HG03565 (cell line): ENCODE measurements at regions not wholly inside any gene's neighbourhood (a gene's known extent, or its start where the extent isn't known, plus 50 kb on each side); places are given as distances from the start of the nearest gene placed in this dataset.

ENCODE experiments used
- ATAC-seq: cut with Tn5 transposase; IDR thresholded peaks from one replicate; pipeline ENCODE4 v1.9.1; 2021; ENCODE audit warnings: mild to moderate bottlenecking, moderate library complexity; ENCODE audit not compliant: unreplicated experiment

DNA sequence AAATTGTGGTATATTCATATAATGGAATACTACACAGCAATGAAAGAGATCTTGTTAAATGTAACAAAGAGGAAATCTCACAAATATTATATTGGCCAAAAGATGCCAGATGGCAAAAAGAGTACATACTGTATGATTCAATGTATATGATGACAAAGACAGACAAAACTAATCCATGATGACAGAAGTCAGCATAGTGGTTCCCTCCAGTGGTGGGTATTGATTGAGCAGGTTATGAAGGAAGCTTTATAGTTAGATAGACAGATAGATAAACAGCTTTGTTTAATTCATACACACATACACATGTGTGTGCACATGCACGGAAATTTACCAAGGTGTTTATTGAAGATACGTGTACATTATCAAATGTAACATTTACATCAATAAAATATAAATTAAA, 74.4 kb upstream of the SMIM36 start:
- ATAC-seq, result no peak

DNA sequence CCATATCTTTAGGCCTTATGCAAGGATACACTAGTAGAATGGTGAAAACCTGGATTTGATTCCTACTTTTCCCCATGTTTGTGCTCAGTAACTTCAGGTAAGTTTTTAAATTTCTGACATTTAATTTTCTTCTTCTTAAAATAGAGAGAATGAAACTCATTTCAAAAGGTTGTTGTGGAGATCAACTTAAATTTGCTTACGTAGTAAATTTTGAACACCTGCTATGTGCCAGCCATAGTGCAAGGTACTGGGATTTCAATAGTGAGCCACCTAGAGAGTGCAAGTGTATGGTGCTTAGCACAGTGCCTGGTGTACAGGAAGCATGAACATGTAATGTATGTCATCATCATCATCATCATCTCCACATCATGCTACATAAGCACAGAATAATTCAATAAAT, 73.6 kb upstream of the SMIM36 start:
- ATAC-seq, result no peak

DNA sequence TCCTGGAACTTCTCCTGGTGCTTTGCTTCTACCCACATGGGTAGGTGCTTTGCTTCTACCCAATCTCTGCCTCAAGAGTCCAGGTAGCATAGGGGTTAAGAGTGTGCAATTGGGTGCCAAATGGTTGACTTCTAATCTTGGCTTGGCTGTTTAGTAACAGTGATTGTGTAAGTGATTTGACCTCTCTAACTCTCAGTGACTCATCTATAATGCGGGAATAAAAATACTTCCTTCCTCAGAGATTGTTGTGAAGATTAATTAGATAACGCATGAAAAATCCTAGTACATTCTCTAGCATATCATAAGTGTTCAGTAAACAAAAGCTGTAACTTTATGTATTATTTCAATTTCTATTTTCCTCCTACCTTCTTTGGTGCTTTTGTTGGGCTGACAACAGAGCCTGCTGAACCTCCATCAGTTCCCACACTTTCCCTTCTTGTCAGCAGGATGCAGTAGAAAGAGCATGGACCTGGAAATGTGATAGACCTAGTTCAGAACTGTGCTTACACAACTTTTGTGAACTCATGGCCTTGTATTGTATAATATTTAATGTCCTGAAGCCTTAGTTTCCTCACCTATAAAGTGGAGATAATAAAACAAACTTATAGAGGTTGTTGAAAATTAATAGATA, 72.9 kb upstream of the SMIM36 start:
- no peak for ATAC-seq

DNA sequence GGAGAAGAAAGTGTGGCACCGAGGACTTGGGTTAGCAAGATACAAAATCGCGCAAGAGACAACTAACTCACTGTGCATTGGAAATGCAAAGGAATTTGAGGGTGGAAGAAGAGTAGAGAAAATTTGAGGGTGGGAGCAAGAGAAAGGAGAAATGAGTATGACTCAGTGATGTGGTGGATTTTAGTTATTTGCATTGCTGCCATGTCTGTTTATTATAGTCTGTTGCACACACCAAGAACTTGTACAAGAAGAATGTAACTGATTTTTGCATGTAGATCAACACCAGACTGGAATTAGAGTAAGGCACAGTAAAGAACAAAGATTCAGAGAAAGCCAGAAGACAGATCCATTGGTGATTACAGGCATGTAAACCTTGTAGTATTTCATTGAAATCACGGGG, 71.6 kb upstream of the SMIM36 start:
- ATAC-seq, result no peak

DNA sequence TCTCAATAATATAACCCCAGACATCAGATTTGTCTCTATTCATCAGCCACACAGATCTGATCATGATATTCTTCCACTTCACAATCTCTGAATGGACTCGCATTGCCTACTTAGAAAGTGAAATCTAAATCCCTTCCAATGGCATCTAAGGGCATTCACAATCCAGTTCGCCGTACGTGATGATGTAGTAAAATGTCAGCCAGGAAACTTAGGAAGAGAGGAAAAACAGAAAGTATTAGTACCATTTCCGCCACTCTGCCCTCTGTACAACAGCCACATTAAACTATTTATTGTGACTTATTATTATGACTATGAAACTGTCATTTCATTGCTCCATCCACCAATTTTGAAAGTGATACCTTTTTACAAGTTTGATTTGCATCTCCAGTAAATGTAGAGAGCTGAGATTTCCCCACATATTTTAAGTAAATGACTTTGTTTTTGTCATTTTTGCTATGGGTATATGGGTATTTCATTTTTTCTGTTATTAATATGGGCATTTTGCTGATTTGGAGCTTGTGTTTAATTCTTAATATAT, 69.4 kb upstream of the SMIM36 start:
- peak; percentile 53 for ATAC-seq

DNA sequence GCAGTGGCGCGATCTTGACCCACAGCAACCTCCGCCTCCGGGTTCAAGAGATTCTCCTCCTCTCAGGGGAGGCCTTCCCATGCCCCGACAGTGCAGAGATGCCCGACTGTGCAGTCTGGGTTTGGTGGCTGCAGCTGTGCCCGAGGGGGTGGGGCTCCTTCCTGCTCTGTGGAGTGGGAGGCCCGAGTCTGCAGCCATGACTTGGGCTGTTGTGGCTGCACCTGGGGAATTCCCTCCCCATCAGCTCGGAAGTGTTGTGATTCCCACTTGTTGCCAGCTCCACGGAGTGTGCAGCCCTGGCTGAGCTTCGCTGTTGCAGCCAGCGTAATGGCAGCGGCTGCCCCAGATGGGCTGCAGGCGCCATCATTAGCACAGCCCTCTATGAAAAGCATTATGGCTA, 66.4 kb upstream of the SMIM36 start:
- no peak for ATAC-seq

DNA sequence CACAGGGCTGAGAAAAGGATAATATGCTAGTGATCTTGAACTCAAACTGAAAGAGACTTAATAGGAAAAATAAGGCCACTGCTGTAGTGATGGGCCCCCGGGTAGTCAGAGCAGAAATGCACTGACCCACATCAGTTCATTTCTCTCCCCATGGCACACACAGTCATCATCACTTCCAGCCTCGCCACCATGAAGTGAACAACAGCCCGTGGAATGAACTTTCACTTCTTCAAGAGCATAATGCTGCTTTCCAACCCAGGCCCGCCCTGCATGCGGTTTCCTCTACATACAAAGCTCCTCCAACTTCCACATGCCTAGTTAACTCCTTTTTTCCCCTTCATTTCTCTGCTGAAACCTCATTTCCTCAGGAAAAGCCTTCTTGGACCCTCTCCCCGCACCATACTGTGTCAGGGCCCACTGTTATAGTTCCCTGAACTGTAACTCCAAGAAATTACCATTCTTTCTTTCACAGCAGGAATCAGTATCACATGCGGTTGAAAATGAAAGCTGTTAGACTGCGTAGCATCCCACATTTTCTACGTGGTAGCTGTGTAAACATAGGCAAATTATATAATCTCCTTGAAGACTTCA, 65.8 kb upstream of the SMIM36 start:
- ATAC-seq, result peak; percentile 63

DNA sequence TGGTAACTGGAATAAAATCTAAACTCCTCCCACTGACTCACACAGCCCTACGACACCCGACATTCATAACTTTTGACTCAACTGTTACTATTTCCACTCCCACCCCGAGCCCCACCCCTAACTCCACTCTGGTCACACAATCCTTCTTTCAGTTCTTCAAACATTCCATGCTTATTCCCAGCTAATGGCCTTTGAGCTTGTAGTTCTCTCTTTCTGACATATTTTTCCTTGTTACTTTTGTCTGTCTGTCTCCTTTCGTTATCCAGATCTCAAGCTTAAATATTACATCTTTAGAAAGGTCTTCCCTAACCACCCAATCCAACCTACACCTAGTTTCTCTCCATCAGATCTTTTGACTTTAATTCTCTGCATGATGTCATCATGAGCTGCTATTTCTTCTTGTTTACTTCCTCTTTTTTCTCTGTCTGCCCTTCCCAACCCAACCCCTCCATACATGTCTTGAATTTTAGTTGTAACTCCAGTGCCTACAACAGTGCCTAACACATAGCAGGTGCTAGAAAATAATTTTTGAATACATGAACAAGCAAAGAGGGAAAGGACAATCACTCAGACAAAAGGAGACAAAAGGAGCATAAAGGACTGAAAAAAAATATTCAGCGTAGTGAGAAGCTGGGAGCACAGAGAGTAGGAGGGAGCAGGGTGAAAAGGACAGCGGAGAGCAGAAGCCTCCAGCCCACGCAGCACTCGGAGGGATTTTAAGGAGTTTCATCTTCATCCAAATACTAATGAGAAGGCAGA, 65.2 kb upstream of the SMIM36 start:
- peak; percentile 23 for ATAC-seq

DNA sequence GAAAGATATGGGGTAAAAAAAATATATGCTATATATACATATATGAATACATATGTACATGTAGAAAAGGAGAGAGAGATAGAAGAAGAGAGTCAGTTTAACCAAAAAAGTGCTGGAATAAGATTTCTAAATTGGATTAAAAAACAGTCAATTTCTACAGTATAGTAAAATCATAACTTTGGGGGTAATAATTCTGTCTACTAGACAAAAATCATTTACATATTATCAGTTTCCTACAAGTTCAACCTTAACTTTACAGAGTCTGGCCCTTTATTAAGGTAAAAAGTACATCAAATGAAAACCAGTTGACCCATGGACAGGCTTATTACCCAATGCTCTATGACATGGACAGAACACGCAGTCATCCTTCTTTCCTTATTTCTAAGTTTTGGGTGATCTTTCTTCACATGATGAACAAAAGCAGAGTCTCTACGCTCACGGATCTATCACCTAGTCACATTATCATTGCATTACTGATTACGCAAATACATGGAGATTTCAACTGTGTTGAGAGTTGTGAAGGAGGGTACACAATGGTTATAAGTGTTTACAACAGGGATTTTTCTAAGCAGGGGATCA, 63.9 kb upstream of the SMIM36 start:
- ATAC-seq, result no peak

DNA sequence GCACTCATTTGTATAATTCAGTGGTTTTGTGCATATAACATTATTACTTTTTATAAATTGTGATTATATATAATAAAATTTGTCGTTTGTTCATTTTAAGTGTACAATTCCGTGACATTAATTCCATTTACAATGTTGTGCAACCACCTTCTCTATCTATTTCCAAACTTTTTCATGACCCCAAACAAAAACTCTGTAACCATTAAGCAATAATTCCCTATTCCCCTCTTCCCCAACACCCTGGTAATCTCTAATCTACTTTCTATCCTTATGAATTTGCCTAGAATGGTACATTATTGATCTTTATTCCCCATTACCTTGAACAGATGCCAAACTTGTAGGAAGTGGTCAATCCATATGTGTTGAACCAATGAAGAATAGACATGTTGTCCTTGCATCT, 61.3 kb upstream of the SMIM36 start:
- no peak for ATAC-seq

DNA sequence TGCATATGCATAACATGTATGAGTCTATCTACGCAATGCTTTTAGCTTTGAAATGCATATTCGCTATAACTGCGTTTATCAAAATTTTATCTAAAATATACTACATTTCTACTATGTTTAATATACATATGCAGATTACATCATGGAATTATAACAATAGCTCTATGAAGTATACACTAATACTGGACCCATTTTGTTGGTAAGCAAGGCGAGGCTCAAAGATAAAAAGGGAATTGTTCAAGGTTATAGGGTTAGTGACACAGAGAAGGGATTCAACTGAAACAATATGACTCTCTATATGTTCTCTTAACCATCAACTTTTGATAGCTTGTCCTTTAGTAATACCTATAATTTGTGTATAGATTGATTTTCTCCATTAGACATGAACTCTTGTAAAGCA, 60.9 kb upstream of the SMIM36 start:
- no peak for ATAC-seq

DNA sequence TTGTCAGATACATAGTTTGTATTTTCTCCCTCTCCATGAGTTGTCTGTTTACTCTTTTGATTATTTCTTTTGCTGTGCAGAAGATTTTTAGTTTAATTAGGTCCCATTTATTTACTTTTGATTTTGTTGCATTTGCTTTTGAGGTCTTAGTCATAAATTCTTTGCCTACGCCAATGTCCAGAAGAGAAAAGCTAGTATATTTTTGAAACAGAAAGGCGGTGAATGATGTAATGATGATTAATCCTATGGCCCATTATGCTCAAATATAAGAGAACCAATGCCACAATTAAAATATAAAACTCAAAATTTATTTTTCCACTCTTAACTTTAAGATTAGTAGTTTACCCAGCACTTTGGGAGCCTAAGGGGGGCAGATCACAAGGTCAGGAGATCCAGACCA, 59.8 kb upstream of the SMIM36 start:
- no peak for ATAC-seq

DNA sequence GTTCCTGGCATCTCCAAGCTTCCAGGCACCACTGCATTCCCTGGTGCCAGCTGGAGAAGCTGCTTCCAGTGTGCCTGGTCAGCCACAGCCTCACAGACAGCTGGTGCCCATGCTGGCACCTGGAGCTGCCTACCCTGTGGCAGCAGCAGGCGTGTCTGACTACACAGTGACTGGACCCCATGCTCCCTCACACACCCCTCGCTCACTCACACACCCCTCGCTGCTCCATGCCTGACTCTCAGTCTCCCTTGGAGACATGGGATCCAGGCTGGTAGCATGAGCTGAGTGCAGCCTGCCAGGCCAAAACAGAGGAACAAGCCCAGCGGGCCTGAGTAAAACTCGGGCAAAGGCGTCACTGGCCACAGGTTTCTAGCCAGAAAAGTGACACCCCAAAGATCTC, 59.1 kb upstream of the SMIM36 start:
- ATAC-seq, result no peak

DNA sequence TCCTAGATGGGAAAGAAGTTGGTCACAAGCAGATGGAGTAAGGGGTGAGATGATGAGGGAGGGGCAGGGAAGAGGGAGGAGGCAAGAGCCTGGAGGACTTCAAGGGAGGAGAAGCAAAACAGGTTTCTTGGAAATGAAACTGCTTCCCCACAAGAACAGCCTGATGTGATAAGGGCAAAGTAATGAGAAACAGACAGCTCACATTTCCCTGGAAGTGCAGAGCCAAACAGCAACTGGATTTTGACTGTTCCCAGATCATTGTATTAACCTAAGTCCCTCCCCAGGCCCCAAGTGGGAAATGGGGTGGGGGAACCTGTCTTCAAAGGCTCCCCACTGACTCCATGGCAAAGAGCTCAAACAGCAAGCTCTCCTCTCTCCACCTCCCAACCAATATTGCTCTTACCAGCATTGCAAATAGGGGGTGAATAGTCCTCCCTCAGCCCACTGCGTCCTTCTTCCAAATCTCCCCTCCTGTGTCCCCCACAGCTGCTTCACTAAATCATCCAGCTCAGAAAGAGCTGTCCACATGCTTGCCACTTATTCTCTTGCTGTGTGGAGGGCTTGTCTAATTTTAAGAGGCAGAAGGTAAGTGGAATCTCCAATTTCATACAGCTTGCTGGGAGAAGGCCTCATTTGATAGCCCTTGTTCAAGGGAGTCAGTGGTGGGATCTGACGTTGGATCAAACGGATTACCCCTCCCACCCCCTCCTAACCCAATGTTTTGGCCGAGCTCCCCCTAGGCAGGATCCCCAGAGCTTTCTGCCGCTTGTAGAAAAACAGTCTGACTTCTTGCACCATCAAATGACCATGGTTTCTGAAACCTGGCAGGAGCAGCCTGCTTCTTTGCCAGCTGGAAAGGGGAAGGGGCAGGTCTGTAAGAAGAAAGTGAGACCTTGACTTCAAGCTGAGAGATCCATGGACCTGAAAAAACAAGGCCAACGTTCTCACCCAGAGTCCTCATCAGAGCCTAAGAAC, 56.3 kb upstream of the SMIM36 start:
- ATAC-seq, result no peak

DNA sequence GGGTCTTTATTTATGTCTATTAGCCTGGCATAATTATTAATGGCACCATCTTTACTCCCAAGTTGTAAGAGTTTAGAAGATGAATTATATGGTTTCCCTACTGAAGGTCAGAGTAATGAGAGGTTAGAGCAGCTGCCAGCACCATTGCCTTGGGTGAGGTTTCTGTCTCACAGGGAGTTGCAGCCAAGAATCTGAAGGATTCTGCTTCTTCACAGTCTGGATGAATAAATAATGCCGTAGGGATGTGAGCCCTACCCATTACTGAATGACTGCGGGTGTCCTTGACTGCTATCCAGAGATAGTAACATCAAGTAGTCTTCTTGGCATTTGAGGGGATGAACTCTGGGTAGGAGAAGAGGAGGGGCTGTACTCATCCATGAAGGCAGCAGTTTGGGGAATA, 52.8 kb upstream of the SMIM36 start:
- ATAC-seq, result no peak

DNA sequence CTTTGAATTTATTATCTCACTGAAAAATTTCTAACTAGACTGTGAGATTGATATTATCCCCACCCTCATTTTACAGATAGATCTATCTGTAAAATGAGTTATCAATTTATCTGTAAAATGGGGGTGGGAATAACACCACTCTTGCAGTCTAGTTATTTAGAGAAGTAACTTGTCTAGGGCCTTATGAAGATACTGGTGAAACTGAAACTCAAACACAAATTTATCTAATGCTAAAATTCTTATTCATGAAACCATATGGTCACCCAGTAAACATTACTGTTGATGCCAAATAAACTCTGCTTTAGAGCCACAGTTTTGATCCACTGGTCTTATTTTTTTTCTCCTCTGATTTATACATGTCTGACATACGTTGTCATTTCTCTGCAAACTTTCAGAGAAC, 52.1 kb upstream of the SMIM36 start:
- ATAC-seq, result no peak

DNA sequence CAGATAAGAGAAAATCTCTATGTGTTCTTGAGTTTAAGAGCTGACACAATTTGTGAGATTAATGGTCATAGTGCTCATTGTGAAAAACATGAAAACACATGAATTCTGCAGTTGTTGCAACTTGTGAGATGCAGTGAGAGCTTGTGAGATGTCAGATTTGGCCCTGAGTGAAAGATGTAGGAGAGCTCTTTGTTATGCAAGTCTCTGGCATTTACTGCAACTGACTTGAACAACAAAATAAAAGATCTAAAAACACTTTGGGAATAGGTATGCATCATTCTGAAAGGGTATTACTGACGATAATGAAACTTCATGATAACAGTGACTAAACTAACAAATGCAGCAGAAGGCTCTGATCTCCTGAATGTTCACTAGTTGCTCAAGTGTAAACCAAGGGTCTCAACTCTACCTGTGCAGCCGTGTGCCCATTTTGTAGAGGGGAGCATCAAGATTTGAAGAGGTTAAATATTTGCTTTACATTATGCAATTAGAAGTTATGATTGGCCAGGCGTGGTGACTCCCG, 50.8 kb upstream of the SMIM36 start:
- ATAC-seq, result no peak

DNA sequence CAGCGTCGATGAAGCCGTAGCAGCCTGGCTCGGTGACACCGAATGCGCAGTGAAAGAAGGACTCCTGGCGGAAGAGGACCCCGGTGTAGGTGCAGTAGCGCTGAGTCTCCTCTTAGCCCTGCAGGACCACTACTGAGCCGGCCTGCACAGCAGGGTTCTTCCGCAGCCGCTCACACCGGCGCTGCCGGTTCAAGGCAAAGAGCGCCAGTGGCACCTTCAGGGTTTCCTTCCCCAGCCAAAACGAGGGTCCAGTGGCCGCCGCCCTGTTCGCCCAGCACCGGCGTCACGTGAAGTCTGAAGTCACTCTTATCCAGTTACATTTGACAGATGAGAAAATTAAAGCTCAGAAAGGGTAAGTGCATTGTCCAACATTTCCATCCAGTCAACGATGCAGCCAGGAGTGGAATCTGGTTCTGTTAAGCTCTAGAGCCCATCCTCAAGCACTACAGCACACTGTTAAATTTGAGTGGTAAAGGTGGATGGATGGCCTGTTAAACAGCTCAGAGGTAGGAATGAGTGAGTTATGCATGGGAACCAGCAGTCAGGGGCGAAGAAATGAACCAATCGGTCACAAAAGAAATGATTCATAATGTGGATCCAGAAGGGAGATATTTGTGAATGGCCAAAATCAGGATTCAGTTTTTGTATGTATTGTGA, 50.2 kb upstream of the SMIM36 start:
- no peak for ATAC-seq
